Stromal cell of bone marrow (primary cell): ENCODE measurements at regions not wholly inside any gene's neighbourhood (a gene's known extent, or its start where the extent isn't known, plus 50 kb on each side); places are given as distances from the start of the nearest gene placed in this dataset.
A peak's percentile ranks its signal among the peaks of the same experiment; 100 is the strongest.

Experiments
- DNase-seq: peaks from one replicate; pipeline ENCODE4 v3.0.0-alpha.2; 2012; ENCODE audit warnings: low read depth

GRCh38 chr16:55118701-55119260, 188.1 kb downstream of the IRX5 start:
- no peak for DNase-seq

- DNase-seq = peak; percentile 28
Observed at GRCh38 chr16:55120408-55120807, 189.7 kb downstream of the IRX5 start.

- DNase-seq = peak; percentile 19
Observed at GRCh38 chr16:55120826-55121225, 190.2 kb downstream of the IRX5 start.

- DNase-seq = no peak
Observed at GRCh38 chr16:55123652-55124051, 193.0 kb downstream of the IRX5 start.

- DNase-seq = no peak
Observed at GRCh38 chr16:55125818-55126385, 195.2 kb downstream of the IRX5 start.

- no peak for DNase-seq
Observed at GRCh38 chr16:55126456-55126855, 195.8 kb downstream of the IRX5 start.

- no peak for DNase-seq
Observed at GRCh38 chr16:55130456-55130855, 193.5 kb upstream of the IRX6 start.

GRCh38 chr16:55130911-55131310, 193.1 kb upstream of the IRX6 start:
- no peak for DNase-seq

- no peak for DNase-seq
Observed at GRCh38 chr16:55133654-55134053, 190.3 kb upstream of the IRX6 start.

- no peak for DNase-seq
Observed at GRCh38 chr16:55136356-55137150, 187.4 kb upstream of the IRX6 start.

GRCh38 chr16:55138298-55138697, 185.7 kb upstream of the IRX6 start:
- DNase-seq = no peak

- no peak for DNase-seq
Observed at GRCh38 chr16:55142405-55142804, 181.6 kb upstream of the IRX6 start.

- no peak for DNase-seq
Observed at GRCh38 chr16:55144651-55145050, 179.4 kb upstream of the IRX6 start.

- no peak for DNase-seq
Observed at GRCh38 chr16:55145771-55146603, 178.0 kb upstream of the IRX6 start.

GRCh38 chr16:55146966-55147365, 177.0 kb upstream of the IRX6 start:
- DNase-seq = peak; percentile 25

- DNase-seq = no peak
Observed at GRCh38 chr16:55147396-55147795, 176.6 kb upstream of the IRX6 start.

- no peak for DNase-seq
Observed at GRCh38 chr16:55149622-55150021, 174.4 kb upstream of the IRX6 start.

- DNase-seq = no peak
Observed at GRCh38 chr16:55151561-55152305, 172.3 kb upstream of the IRX6 start.

GRCh38 chr16:55152875-55153390, 171.1 kb upstream of the IRX6 start:
- no peak for DNase-seq

- no peak for DNase-seq
Observed at GRCh38 chr16:55154262-55154661, 169.7 kb upstream of the IRX6 start.

GRCh38 chr16:55154956-55155355, 169.0 kb upstream of the IRX6 start:
- no peak for DNase-seq

- DNase-seq = no peak
Observed at GRCh38 chr16:55155815-55156214, 168.2 kb upstream of the IRX6 start.
